ENCODE measurements at regions not wholly inside any gene's neighbourhood (a gene's known extent, or its start where the extent isn't known, plus 50 kb on each side); places are given as distances from the start of the nearest gene placed in this dataset.
"Not testable (repeated sequence)": the region's sequence is repeated elsewhere in the genome, so short reads cannot be mapped to it uniquely, and the experiment has no call there.

GRCh38 chr14:105641075-105641937, 114.9 kb downstream of the TMEM121 start:
- peak; percentile 39 for DNase-seq

GRCh38 chr14:105641951-105642350, 115.6 kb downstream of the TMEM121 start:
- DNase-seq: peak; percentile 27

GRCh38 chr14:105642486-105642885, 116.1 kb downstream of the TMEM121 start:
- DNase-seq: peak; percentile 49

GRCh38 chr14:105643406-105644052, 117.1 kb downstream of the TMEM121 start:
- DNase-seq: peak; percentile 50

GRCh38 chr14:105644053-105644435, 117.7 kb downstream of the TMEM121 start:
- DNase-seq: peak; percentile 12

GRCh38 chr14:105644457-105644856, 118.1 kb downstream of the TMEM121 start:
- peak; percentile 63 for DNase-seq

GRCh38 chr14:105644891-105645290, 118.5 kb downstream of the TMEM121 start:
- DNase-seq: peak; percentile 50

GRCh38 chr14:105645389-105645788, 119.0 kb downstream of the TMEM121 start:
- DNase-seq: not testable (repeated sequence)

- peak; percentile 60 for DNase-seq
These were observed 119.8 kb downstream of the TMEM121 start for GRCh38 chr14:105646175-105646574.

GRCh38 chr14:105646711-105647281, 120.4 kb downstream of the TMEM121 start:
- DNase-seq: peak; percentile 42

- peak; percentile 25 for DNase-seq
These were observed 121.0 kb downstream of the TMEM121 start for GRCh38 chr14:105647426-105647783.

- peak; percentile 52 for DNase-seq
These were observed 121.6 kb downstream of the TMEM121 start for GRCh38 chr14:105647784-105648608.

- not testable (repeated sequence) for DNase-seq
These were observed 122.5 kb downstream of the TMEM121 start for GRCh38 chr14:105648609-105649535.

- DNase-seq: peak; percentile 41
These were observed 125.9 kb downstream of the TMEM121 start for GRCh38 chr14:105652317-105652716.

- not testable (repeated sequence) for DNase-seq
These were observed 127.5 kb downstream of the TMEM121 start for GRCh38 chr14:105653921-105654320.

GRCh38 chr14:105659255-105659654, 132.9 kb downstream of the TMEM121 start:
- DNase-seq: not testable (repeated sequence)

- peak; percentile 48 for DNase-seq
These were observed 133.6 kb downstream of the TMEM121 start for GRCh38 chr14:105659935-105660527.

GRCh38 chr14:105660816-105661531, 134.6 kb downstream of the TMEM121 start:
- peak; percentile 43 for DNase-seq

- peak; percentile 46 for DNase-seq
These were observed 135.7 kb downstream of the TMEM121 start for GRCh38 chr14:105662043-105662442.

- peak; percentile 50 for DNase-seq
These were observed 136.2 kb downstream of the TMEM121 start for GRCh38 chr14:105662592-105662991.

- not testable (repeated sequence) for DNase-seq
These were observed 136.9 kb downstream of the TMEM121 start for GRCh38 chr14:105663323-105663722.

Measured in activated effector memory CD4-positive, alpha-beta T cell treated with anti-CD3 and anti-CD28 coated beads, Interleukin-2, amount 50 U/mL, for 16 hours (primary cell).